Astrocyte (in vitro differentiated cells and primary cell): ENCODE measurements at regions not wholly inside any gene's neighbourhood (a gene's known extent, or its start where the extent isn't known, plus 50 kb on each side); places are given as distances from the start of the nearest gene placed in this dataset.

Source experiments
- CTCF ChIP-seq: IDR thresholded peaks from 2 replicates; pipeline ENCODE4 v1.5.1; 2011; ENCODE audit warnings: low read depth, mild to moderate bottlenecking, inconsistent platforms, low read length, moderate library complexity; ENCODE audit not compliant: insufficient read depth
- EZH2 ChIP-seq: IDR thresholded peaks from 2 replicates; pipeline ENCODE4 v1.6.1; 2012; ENCODE audit warnings: mild to moderate bottlenecking, low read length, inconsistent platforms; ENCODE audit not compliant: insufficient read depth

GRCh38 chr3:22244761-22245521, 493.9 kb upstream of the ZNF385D start:
- no peak for TF ChIP-seq CTCF
- no peak for TF ChIP-seq EZH2
